ENCODE measurements at regions not wholly inside any gene's neighbourhood (a gene's known extent, or its start where the extent isn't known, plus 50 kb on each side); places are given as distances from the start of the nearest gene placed in this dataset.

- H3K4ac ChIP-seq (replicated peaks; ENCODE audit: insufficient read length, low read depth, low read length): no peak overlapping the region
- H3K79me2 ChIP-seq (ENCODE audit: control insufficient read depth in 1 of 2, insufficient read depth in 2 of 2, low read length in 2 of 2): no peaks in the 10 kb centered on the region
- no peak overlapping the region for H3K23ac ChIP-seq (ENCODE audit: insufficient read length)
- H2BK120ac ChIP-seq (replicated peaks; ENCODE audit: low read depth, low read length): no peak overlapping the region
- no peak overlapping the region for H4K5ac ChIP-seq (ENCODE audit: insufficient read length, low read depth, low read length)
- H3K79me1 ChIP-seq (ENCODE audit: low read depth, low read length): no peaks in the 10 kb centered on the region
- CTCF ChIA-PET (ENCODE audit: partially characterized antibody): interaction anchor here (1.4 to 1.5 kb wide), 2 partner anchors 20 to 53 kb away, joined by 3 to 5 read pairs; no protein-coding TSS in a partner anchor
- H3K4me2 ChIP-seq (ENCODE audit: insufficient read depth in 1 of 2, low read depth in 2 of 2, low read length in 2 of 2): no peak overlapping the region
- no peaks in the 10 kb centered on the region for H3K9me3 ChIP-seq (ENCODE audit: insufficient read depth in 2 of 2, low read depth in 1 of 2, low read length in 1 of 2)
- H4K20me1 ChIP-seq (replicated peaks in 1 of 2; ENCODE audit: control insufficient read depth in 1 of 2, insufficient read depth in 2 of 2, low read length in 2 of 2): no peaks in the 10 kb centered on the region
- no peaks in the 10 kb centered on the region; a peak in 1 of 7 replicates for H3K4me1 ChIP-seq (replicated peaks in 1 of 4; ENCODE audit: control insufficient read depth in 3 of 4, insufficient read depth in 4 of 4, low read length in 3 of 4)
- H3K14ac ChIP-seq (ENCODE audit: insufficient read length): no peak overlapping the region
- H3K9ac ChIP-seq (replicated peaks in 1 of 4; ENCODE audit: extremely low read depth in 1 of 4, low read depth in 3 of 4, low read length in 3 of 4): no peak overlapping the region
- no peak overlapping the region for H2BK15ac ChIP-seq (ENCODE audit: low read length)
- no peak overlapping the region for H3K4me3 ChIP-seq (ENCODE audit: extremely low read depth in 1 of 4, insufficient read depth in 2 of 4, low read depth in 3 of 4, low read length in 4 of 4)
- no peak overlapping the region for H2BK12ac ChIP-seq (ENCODE audit: low read depth, low read length)
- FAIRE-seq (no peak), DNase-seq (ENCODE audit: low read depth in 1 of 2, low spot score in 2 of 2) (peak in 1 of 2 experiments; percentile 38)
- H3K27ac ChIP-seq (ENCODE audit: low read depth, low read length): no peak overlapping the region
- WGBS, 2 experiments (ENCODE audit: extremely low coverage in 1 of 2, insufficient coverage in 1 of 2, insufficient read length in 1 of 2, insufficient replicate concordance in 2 of 2, low coverage in 1 of 2, low lambda C conversion rate in 2 of 2, missing lambda C conversion rate in 1 of 2): 86% methylated on average over 16 of the region's 16 CpGs; no CpG with 5 or more reads in 1 of the 2 experiments
- H2AK5ac ChIP-seq (ENCODE audit: low read depth, low read length): no peak overlapping the region
- no peak overlapping the region for H4K8ac ChIP-seq (ENCODE audit: extremely low read depth, insufficient read depth, low read length)
- no peak overlapping the region for H2BK20ac ChIP-seq (ENCODE audit: low read length)
- no peak overlapping the region for H3K18ac ChIP-seq (ENCODE audit: extremely low read depth, low read length)
- no peak overlapping the region for H2AFZ ChIP-seq (ENCODE audit: low read length)
- no peaks in the 10 kb centered on the region for H3K27me3 ChIP-seq (replicated peaks in 1 of 4; ENCODE audit: control insufficient read depth in 3 of 4, extremely low read depth in 1 of 4, insufficient read depth in 3 of 4, low read length in 3 of 4)
- no peaks in the 10 kb centered on the region for H3K36me3 ChIP-seq (ENCODE audit: control insufficient read depth in 2 of 4, insufficient read depth in 4 of 4, low read length in 3 of 4)
- no peak overlapping the region for H3K56ac ChIP-seq (replicated peaks; ENCODE audit: insufficient read length, low read depth, low read length)
- H4K91ac ChIP-seq (replicated peaks; ENCODE audit: insufficient read length, low read length): no peak overlapping the region
- no peaks in the 10 kb centered on the region for H3K23me2 ChIP-seq (ENCODE audit: low read depth, low read length)
- POLR2A ChIA-PET (ENCODE audit: partially characterized antibody): no interaction called here
- no peak overlapping the region for H2BK5ac ChIP-seq (ENCODE audit: low read depth, low read length)
- TF ChIP-seq NANOG (IDR thresholded peaks at IDR 0.05; ENCODE audit: insufficient read depth, low read depth, low read length, poor library complexity, severe bottlenecking) (no peak), TCF12 (IDR thresholded peaks at IDR 0.05; ENCODE audit: low read depth, low read length) (no peak), CTCF (IDR thresholded peaks at IDR 0.05; ENCODE audit: control extremely low read depth in 1 of 3, insufficient read depth in 1 of 3, low read depth in 1 of 3, low read length in 3 of 3) (no peak), NRF1 (IDR thresholded peaks at IDR 0.05; ENCODE audit: low read depth, low read length) (no peak), HDAC6 (IDR thresholded peaks at IDR 0.05; ENCODE audit: low read depth, low read length) (no peak), SUZ12 (IDR thresholded peaks at IDR 0.05; ENCODE audit: low read length) (no peak), ATF2 (IDR thresholded peaks at IDR 0.05; ENCODE audit: low read length) (no peak), SIN3A (conservative IDR thresholded peaks at IDR 0.05 in 1 of 2, IDR thresholded peaks at IDR 0.05 in 1 of 2; ENCODE audit: low read depth in 1 of 2, low read length in 2 of 2) (no peak)
Measured at GRCh38 chr22:27385261-27385998, 416.1 kb downstream of the MN1 start.

Measured in H1 (cell line).